IPS DF 4.7 (cell line): ENCODE measurements at regions not wholly inside any gene's neighbourhood (a gene's known extent, or its start where the extent isn't known, plus 50 kb on each side); places are given as distances from the start of the nearest gene placed in this dataset.
"Not testable (repeated sequence)": the region's sequence is repeated elsewhere in the genome, so short reads cannot be mapped to it uniquely, and the experiment has no call there.

Experiments
- DNase-seq: peaks from one replicate; pipeline ENCODE4 v3.0.0-alpha.2; 2013; ENCODE audit warnings: low spot score; ENCODE audit errors: extremely low read depth

- no peak for DNase-seq
Observed at GRCh38 chr6:121917263-121917829, 481.9 kb downstream of the GJA1 start.

GRCh38 chr6:121917834-121918559 lies 481.5 kb upstream of the HSF2 start:
- no peak for DNase-seq

GRCh38 chr6:121920616-121921015 lies 478.8 kb upstream of the HSF2 start:
- no peak for DNase-seq

- no peak for DNase-seq
Observed at GRCh38 chr6:121925024-121925423, 474.4 kb upstream of the HSF2 start.

- no peak for DNase-seq
Observed at GRCh38 chr6:121925534-121926255, 473.8 kb upstream of the HSF2 start.

GRCh38 chr6:121929301-121929700 lies 470.2 kb upstream of the HSF2 start:
- DNase-seq: no peak

GRCh38 chr6:121932076-121932991 lies 467.1 kb upstream of the HSF2 start:
- peak; percentile 86 for DNase-seq

- DNase-seq: no peak
Observed at GRCh38 chr6:121934451-121934850, 465.0 kb upstream of the HSF2 start.

- no peak for DNase-seq
Observed at GRCh38 chr6:121940728-121941127, 458.7 kb upstream of the HSF2 start.

GRCh38 chr6:121944354-121944753 lies 455.1 kb upstream of the HSF2 start:
- DNase-seq: no peak

GRCh38 chr6:121951123-121951522 lies 448.3 kb upstream of the HSF2 start:
- DNase-seq: no peak

GRCh38 chr6:121951918-121952379 lies 447.5 kb upstream of the HSF2 start:
- no peak for DNase-seq

- DNase-seq: not testable (repeated sequence)
Observed at GRCh38 chr6:121955401-121955800, 444.1 kb upstream of the HSF2 start.

GRCh38 chr6:121956782-121957181 lies 442.7 kb upstream of the HSF2 start:
- DNase-seq: no peak

GRCh38 chr6:121959501-121959900 lies 440.0 kb upstream of the HSF2 start:
- no peak for DNase-seq

- no peak for DNase-seq
Observed at GRCh38 chr6:121961619-121962125, 437.8 kb upstream of the HSF2 start.

- no peak for DNase-seq
Observed at GRCh38 chr6:121963826-121964225, 435.6 kb upstream of the HSF2 start.

- DNase-seq: no peak
Observed at GRCh38 chr6:121965739-121966138, 433.7 kb upstream of the HSF2 start.

GRCh38 chr6:121967631-121968030 lies 431.8 kb upstream of the HSF2 start:
- DNase-seq: no peak

- DNase-seq: no peak
Observed at GRCh38 chr6:121971931-121972335, 427.5 kb upstream of the HSF2 start.

- no peak for DNase-seq
Observed at GRCh38 chr6:121984956-121985355, 414.5 kb upstream of the HSF2 start.
